Gastroesophageal sphincter (tissue), 4 donors: ENCODE measurements at regions not wholly inside any gene's neighbourhood (a gene's known extent, or its start where the extent isn't known, plus 50 kb on each side); places are given as distances from the start of the nearest gene placed in this dataset.

ENCODE experiments used
- ATAC-seq: fragments of 150-250 bp; one replicate; pipeline ENCODE4 v1.9.1; 2016; ENCODE audit warnings: mild to moderate bottlenecking, moderate library complexity
- H3K27ac ChIP-seq, 4 donors: fragments of 200-600 bp; sonication (generic) in 3 of 4; 1 replicate in 3 of 4; 2 replicates in 1 of 4; pipeline ENCODE4 v1.5.1; 2016 to 2019
- H3K27me3 ChIP-seq: fragments of 200-600 bp; sonication (generic); one replicate; pipeline ENCODE4 v1.5.1; 2019
- H3K36me3 ChIP-seq, 2 donors: fragments of 200-600 bp; sonication (generic); one replicate each; pipeline ENCODE4 v1.5.1; 2019; ENCODE audit warnings: control low read depth in 1 of 2
- H3K4me1 ChIP-seq, 3 donors: fragments of 200-600 bp; sonication (generic); 1 replicate in 2 of 3; 2 replicates in 1 of 3; pipeline ENCODE4 v1.5.1; 2016 to 2019; ENCODE audit warnings: control low read depth in 2 of 3
- H3K4me3 ChIP-seq, 2 donors: fragments of 200-600 bp; sonication (generic); one replicate each; pipeline ENCODE4 v1.5.1; 2019; ENCODE audit warnings: mild to moderate bottlenecking in 1 of 2, moderate library complexity in 1 of 2
- H3K9me3 ChIP-seq, 3 donors: fragments of 200-600 bp; sonication (generic); one replicate each; pipeline ENCODE4 v1.5.1; 2017 to 2019; ENCODE audit warnings: control low read depth in 2 of 3
- EP300 ChIP-seq: sonication (generic); formaldehyde crosslinking; IDR thresholded peaks from one replicate; pipeline ENCODE4 v1.6.1; 2017; ENCODE audit warnings: antibody characterized with exemption, mild to moderate bottlenecking
- POLR2A ChIP-seq, 2 donors: fragments of 450-650 bp; IDR thresholded peaks; one replicate each; pipeline ENCODE4 v1.6.1; 2017; ENCODE audit warnings: antibody characterized with exemption in 2 of 2, mild to moderate bottlenecking in 2 of 2, moderate library complexity in 1 of 2
- POLR2AphosphoS5 ChIP-seq: sonication (generic); formaldehyde crosslinking; IDR thresholded peaks from one replicate; pipeline ENCODE4 v1.6.1; 2017; ENCODE audit warnings: antibody characterized with exemption
- WGBS, 2 donors: methylation state at CpG; one replicate each; pipeline ENCODE4 v1.1.5; 2018; ENCODE audit warnings: low coverage in 1 of 2; 5-methylcytosine and 5-hydroxymethylcytosine counted together
- TF ChIP-seq, protein P1 (sequence below), 4 experiments: fragments of 200-600 bp in 2 of 4; fragments of 450-650 bp in 2 of 4; sonication (generic) in 1 of 4; IDR thresholded peaks; one replicate each; pipeline ENCODE4 v1.5.1; 2017 to 2019; ENCODE audit warnings: antibody characterized with exemption in 4 of 4, mild to moderate bottlenecking in 2 of 4, moderate library complexity in 2 of 4

DNA sequence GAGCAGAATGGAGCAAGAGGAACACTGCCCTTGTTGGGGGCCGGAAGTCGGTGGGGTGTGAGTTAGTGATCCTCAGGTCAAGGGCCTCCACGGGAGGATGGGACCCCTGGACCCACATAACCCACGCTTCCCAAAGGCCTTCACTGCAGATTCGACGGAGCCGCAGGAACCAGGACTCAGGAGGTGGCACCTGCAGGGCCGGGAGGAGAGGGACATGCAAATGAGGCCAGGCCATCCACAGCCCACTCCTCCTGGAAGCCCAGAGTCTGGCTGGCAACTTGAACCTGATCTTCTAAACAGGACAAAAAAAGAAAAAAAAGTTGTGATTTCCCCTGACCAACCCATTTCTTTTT, 299.9 kb downstream of the SOX9 start:
- Histone ChIP-seq H3K36me3 (no peaks in the 10 kb centered on the region), H3K9me3 (peaks cover 0 to 30% (median 0%) of the 10 kb centered on the region in 3 donors), H3K4me1 (peaks cover 0 to 5% (median 0%) of the 10 kb centered on the region in 3 donors), H3K4me3 (no peak overlapping the region), H3K27me3 (peaks cover 5% of the 10 kb centered on the region), H3K27ac (no peak overlapping the region)
- ATAC-seq, result no peak
- no peak for TF ChIP-seq POLR2AphosphoS5
- TF ChIP-seq, protein P1, sequence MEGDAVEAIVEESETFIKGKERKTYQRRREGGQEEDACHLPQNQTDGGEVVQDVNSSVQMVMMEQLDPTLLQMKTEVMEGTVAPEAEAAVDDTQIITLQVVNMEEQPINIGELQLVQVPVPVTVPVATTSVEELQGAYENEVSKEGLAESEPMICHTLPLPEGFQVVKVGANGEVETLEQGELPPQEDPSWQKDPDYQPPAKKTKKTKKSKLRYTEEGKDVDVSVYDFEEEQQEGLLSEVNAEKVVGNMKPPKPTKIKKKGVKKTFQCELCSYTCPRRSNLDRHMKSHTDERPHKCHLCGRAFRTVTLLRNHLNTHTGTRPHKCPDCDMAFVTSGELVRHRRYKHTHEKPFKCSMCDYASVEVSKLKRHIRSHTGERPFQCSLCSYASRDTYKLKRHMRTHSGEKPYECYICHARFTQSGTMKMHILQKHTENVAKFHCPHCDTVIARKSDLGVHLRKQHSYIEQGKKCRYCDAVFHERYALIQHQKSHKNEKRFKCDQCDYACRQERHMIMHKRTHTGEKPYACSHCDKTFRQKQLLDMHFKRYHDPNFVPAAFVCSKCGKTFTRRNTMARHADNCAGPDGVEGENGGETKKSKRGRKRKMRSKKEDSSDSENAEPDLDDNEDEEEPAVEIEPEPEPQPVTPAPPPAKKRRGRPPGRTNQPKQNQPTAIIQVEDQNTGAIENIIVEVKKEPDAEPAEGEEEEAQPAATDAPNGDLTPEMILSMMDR (IDR thresholded peaks at IDR 0.05), result no peak
- no peak for TF ChIP-seq POLR2A (IDR thresholded peaks at IDR 0.05)
- 77% methylated on average over 3 of the region's 8 CpGs; no CpG with 5 or more reads in 1 of the 2 donors for WGBS, 2 donors

DNA sequence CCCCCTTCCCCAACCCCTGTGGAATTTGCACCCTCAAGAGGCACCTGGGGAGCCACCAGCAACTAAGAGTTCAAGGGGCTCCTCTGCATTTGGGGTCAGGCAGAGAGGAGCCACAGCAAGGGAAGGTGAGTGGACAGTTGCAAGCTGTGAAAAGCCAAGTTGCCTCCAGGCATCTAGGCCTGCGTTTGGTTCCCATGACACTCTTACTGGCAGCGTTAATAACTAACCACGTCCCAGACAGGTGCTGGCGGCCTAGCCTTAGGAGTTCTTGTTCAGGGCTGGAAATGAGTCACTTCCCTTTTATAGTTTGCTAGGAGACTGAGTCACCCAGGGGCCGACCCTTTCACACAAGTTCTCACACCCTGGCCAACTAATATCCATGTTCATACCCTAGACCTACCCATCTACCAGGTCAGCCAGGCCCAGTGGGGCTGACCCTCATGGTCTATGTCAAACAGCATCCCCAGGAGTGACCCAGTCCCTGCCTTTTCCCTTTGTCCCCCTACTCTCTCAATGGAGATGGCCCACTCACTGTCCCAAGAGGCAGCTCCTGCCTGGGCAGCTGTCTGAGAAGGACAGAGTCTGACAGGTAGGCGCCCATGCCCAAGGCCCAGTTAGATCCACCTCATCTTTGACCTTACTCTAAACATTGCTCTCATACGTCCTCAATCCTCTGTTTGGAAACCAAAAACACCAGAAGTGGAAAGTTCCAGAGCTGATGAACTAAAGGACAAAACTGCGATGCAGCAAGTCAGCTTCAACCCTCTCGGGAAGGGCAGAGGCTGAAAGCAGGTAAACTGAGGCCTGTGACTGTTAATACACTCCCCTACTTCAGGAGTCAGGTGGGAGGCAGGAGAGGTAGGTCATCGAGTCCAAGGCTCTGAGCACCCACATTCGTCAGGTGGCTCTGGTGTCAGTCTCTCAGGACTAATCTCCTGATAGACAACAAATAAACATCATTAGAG, 300.6 kb downstream of the SOX9 start:
- no peaks in the 10 kb centered on the region for H3K36me3 ChIP-seq
- H3K4me3 ChIP-seq, result no peak overlapping the region
- H3K4me1 ChIP-seq, result peaks cover 0 to 5% (median 0%) of the 10 kb centered on the region in 3 donors
- peak; percentile 46 for ATAC-seq
- peaks cover 5% of the 10 kb centered on the region for H3K27me3 ChIP-seq
- H3K27ac ChIP-seq, result no peak overlapping the region
- 59 to 76% methylated on average over 8 to 9 of the region's 11 CpGs for WGBS, 2 donors
- TF ChIP-seq EP300 (no peak), POLR2AphosphoS5 (no peak)
- peaks cover 0 to 29% (median 0%) of the 10 kb centered on the region in 3 donors for H3K9me3 ChIP-seq

- 57 to 73% methylated on average over 1 of the region's 1 CpG for WGBS, 2 donors
- H3K27ac ChIP-seq, result no peak overlapping the region
Observed at GRCh38 chr17:72422204-72422504, 301.3 kb downstream of the SOX9 start.

GRCh38 chr17:72422505-72423285, 301.9 kb downstream of the SOX9 start:
- peaks cover 0 to 5% (median 0%) of the 10 kb centered on the region in 3 donors for H3K4me1 ChIP-seq
- no peak overlapping the region for H3K27ac ChIP-seq
- no peak overlapping the region for H3K4me3 ChIP-seq
- no peaks in the 10 kb centered on the region for H3K36me3 ChIP-seq
- peaks cover 0 to 16% (median 0%) of the 10 kb centered on the region in 3 donors for H3K9me3 ChIP-seq
- peak; percentile 41 for ATAC-seq
- WGBS, 2 donors, result 54 to 56% methylated on average over 5 to 7 of the region's 21 CpGs
- H3K27me3 ChIP-seq, result peaks cover 5% of the 10 kb centered on the region
- TF ChIP-seq POLR2A (IDR thresholded peaks at IDR 0.05), result no peak
- TF ChIP-seq, protein P1 (IDR thresholded peaks at IDR 0.05), result no peak
- no peak for TF ChIP-seq POLR2AphosphoS5
- TF ChIP-seq EP300, result no peak

More at GRCh38 chr17:72422204-72422504, 301.3 kb downstream of the SOX9 start:
- no peak for TF ChIP-seq EP300
- TF ChIP-seq, protein P1 (IDR thresholded peaks at IDR 0.05), result no peak
- no peak for TF ChIP-seq POLR2AphosphoS5
- TF ChIP-seq POLR2A (IDR thresholded peaks at IDR 0.05), result no peak
- Histone ChIP-seq H3K27me3 (peaks cover 5% of the 10 kb centered on the region), H3K4me3 (no peak overlapping the region), H3K36me3 (no peaks in the 10 kb centered on the region), H3K4me1 (peaks cover 0 to 5% (median 0%) of the 10 kb centered on the region in 3 donors), H3K9me3 (peaks cover 0 to 22% (median 0%) of the 10 kb centered on the region in 3 donors)
- ATAC-seq, result no peak

DNA sequence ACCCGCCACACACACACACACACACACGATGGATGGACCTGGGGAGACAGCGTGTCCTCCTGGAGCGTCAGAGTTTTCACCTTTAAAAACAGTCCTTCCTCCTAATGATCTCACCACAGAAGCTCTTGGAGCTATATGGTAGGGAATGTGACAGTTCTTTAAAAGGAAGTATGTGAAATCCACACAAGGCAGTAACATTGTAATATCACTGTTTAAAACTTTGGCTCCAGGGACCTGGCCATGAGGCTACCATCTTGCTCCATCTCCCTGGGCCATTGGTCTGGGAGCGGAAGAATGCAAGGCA, 302.4 kb downstream of the SOX9 start:
- ATAC-seq, result no peak
- TF ChIP-seq EP300, result no peak
- no peak for TF ChIP-seq POLR2A (IDR thresholded peaks at IDR 0.05)
- no peak for TF ChIP-seq POLR2AphosphoS5
- WGBS, 2 donors, result 73 to 92% methylated on average over 4 of the region's 5 CpGs

More for the DNA sequence above, 302.4 kb downstream of the SOX9 start:
- Histone ChIP-seq H3K4me1 (peaks cover 0 to 5% (median 0%) of the 10 kb centered on the region in 3 donors), H3K36me3 (no peaks in the 10 kb centered on the region), H3K9me3 (peaks cover 0 to 11% (median 0%) of the 10 kb centered on the region in 3 donors), H3K27me3 (peaks cover 5% of the 10 kb centered on the region), H3K27ac (no peak overlapping the region), H3K4me3 (no peak overlapping the region)
